ENCODE measurements at regions not wholly inside any gene's neighbourhood (a gene's known extent, or its start where the extent isn't known, plus 50 kb on each side); places are given as distances from the start of the nearest gene placed in this dataset.
"Not testable (repeated sequence)": the region's sequence is repeated elsewhere in the genome, so short reads cannot be mapped to it uniquely, and the experiment has no call there.

- H4K5ac ChIP-seq (ENCODE audit: low read depth, low read length); H2BK20ac ChIP-seq (ENCODE audit: low read depth, low read length); H3K14ac ChIP-seq (replicated peaks; ENCODE audit: low read depth, low read length); in situ Hi-C loops (cut with MboI; ENCODE audit: low sequenced_read_pairs); H3K4me1 ChIP-seq (ENCODE audit: control insufficient read depth, insufficient read depth, low read length); H3K9me3 ChIP-seq (ENCODE audit: control insufficient read depth, insufficient read depth, low read length); dilution Hi-C loops (cut with HindIII; ENCODE audit: low sequenced_read_pairs, unreplicated experiment); H3K9ac ChIP-seq (ENCODE audit: low read depth, low read length); H2AFZ ChIP-seq (replicated peaks; ENCODE audit: low read length, poor library complexity); H4K91ac ChIP-seq (ENCODE audit: insufficient read depth, low read depth, low read length); POLR2A ChIA-PET (ENCODE audit: unreplicated experiment); H3K56ac ChIP-seq (ENCODE audit: extremely low read depth, insufficient read depth, low read length); ATAC-seq (ENCODE audit: low read depth); H3K23ac ChIP-seq (ENCODE audit: low read depth, low read length); H2AK5ac ChIP-seq (ENCODE audit: low read depth, low read length); H2BK15ac ChIP-seq (ENCODE audit: low read depth, low read length); H3K4ac ChIP-seq (ENCODE audit: low read depth, low read length); BruUV-seq (replicated peaks); H2BK120ac ChIP-seq (ENCODE audit: low read depth, low read length); H3K27ac ChIP-seq (ENCODE audit: insufficient read depth, low read length); H4K20me1 ChIP-seq (ENCODE audit: insufficient read depth, low read length); H3K27me3 ChIP-seq (ENCODE audit: control insufficient read depth, insufficient read depth, low read length); H2BK5ac ChIP-seq (ENCODE audit: low read depth, low read length, poor library complexity, severe bottlenecking); intact Hi-C loops (cut with micrococcal nuclease); DNase-seq; H3K4me2 ChIP-seq (ENCODE audit: low read depth, low read length); H3K9me1 ChIP-seq (ENCODE audit: insufficient read depth, low read length); H2AK9ac ChIP-seq (replicated peaks; ENCODE audit: low read depth, low read length, poor library complexity); H3K4me3 ChIP-seq (ENCODE audit: insufficient read depth, low read depth, low read length); H3K79me1 ChIP-seq (ENCODE audit: low read depth in 1 of 2, low read length in 2 of 2); H4K8ac ChIP-seq (ENCODE audit: low read depth in 2 of 2, low read length in 2 of 2); H3K36me3 ChIP-seq (ENCODE audit: control insufficient read depth, insufficient read depth, low read length); H3K18ac ChIP-seq (ENCODE audit: low read depth, low read length); CTCF ChIA-PET: not testable (repeated sequence)
- WGBS, 2 experiments (ENCODE audit: extremely low coverage in 2 of 2, insufficient read length in 1 of 2): no CpG with 5 or more reads among the region's 6 CpGs
Measured at GRCh38 chr18:10179326-10179725, 265.5 kb downstream of the VAPA start.

All from IMR-90 (cell line).